Mucosa of rectum (tissue), 2 donors: ENCODE measurements at regions not wholly inside any gene's neighbourhood (a gene's known extent, or its start where the extent isn't known, plus 50 kb on each side); places are given as distances from the start of the nearest gene placed in this dataset.

Experiments used
- H3K27ac ChIP-seq, 2 donors: one replicate each; pipeline ENCODE4 v1.7.0; 2013; ENCODE audit warnings: inconsistent platforms in 2 of 2, low read depth in 2 of 2, low read length in 2 of 2
- H3K27me3 ChIP-seq, 2 donors: one replicate each; pipeline ENCODE4 v1.7.0; 2013; ENCODE audit warnings: low read length in 2 of 2; ENCODE audit not compliant: control insufficient read depth in 2 of 2, insufficient read depth in 2 of 2
- H3K36me3 ChIP-seq, 2 donors: one replicate each; pipeline ENCODE4 v1.7.0; 2013; ENCODE audit warnings: low read length in 2 of 2; ENCODE audit not compliant: control insufficient read depth in 2 of 2, insufficient read depth in 2 of 2
- H3K4me1 ChIP-seq, 2 donors: one replicate each; pipeline ENCODE4 v1.7.0; 2013; ENCODE audit warnings: low read length in 2 of 2, mild to moderate bottlenecking in 1 of 2; ENCODE audit not compliant: control insufficient read depth in 2 of 2, insufficient read depth in 2 of 2
- H3K4me3 ChIP-seq, 2 donors: one replicate each; pipeline ENCODE4 v1.7.0; 2013; ENCODE audit warnings: low read length in 2 of 2
- H3K9ac ChIP-seq, 2 donors: one replicate each; pipeline ENCODE4 v1.7.0; 2013; ENCODE audit warnings: low read length in 2 of 2, low read depth in 1 of 2, mild to moderate bottlenecking in 1 of 2
- H3K9me3 ChIP-seq, 2 donors: one replicate each; pipeline ENCODE4 v1.7.0; 2013; ENCODE audit warnings: low read length in 2 of 2; ENCODE audit not compliant: control insufficient read depth in 2 of 2
- donor health status: healthy.
- donor health status: Normal muscosa, but diverticular disease.

- Histone ChIP-seq H3K36me3 (no peaks in the 10 kb centered on the region), H3K9ac (no peak overlapping the region), H3K4me1 (no peaks in the 10 kb centered on the region), H3K27me3 (no peaks in the 10 kb centered on the region), H3K27ac (no peak overlapping the region), H3K9me3 (no peaks in the 10 kb centered on the region), H3K4me3 (no peak overlapping the region)
These were observed 886.2 kb upstream of the MGAT4C start for GRCh38 chr12:87142342-87142741.

- H3K9me3 ChIP-seq: no peaks in the 10 kb centered on the region
- no peaks in the 10 kb centered on the region for H3K27me3 ChIP-seq
- no peak overlapping the region for H3K27ac ChIP-seq
- H3K4me1 ChIP-seq: no peaks in the 10 kb centered on the region
- no peak overlapping the region for H3K4me3 ChIP-seq
- H3K36me3 ChIP-seq: no peaks in the 10 kb centered on the region
- H3K9ac ChIP-seq: no peak overlapping the region
These were observed 884.9 kb upstream of the MGAT4C start for GRCh38 chr12:87141091-87141490.

GRCh38 chr12:87140262-87140661 lies 884.1 kb upstream of the MGAT4C start:
- Histone ChIP-seq H3K36me3 (no peaks in the 10 kb centered on the region), H3K4me3 (no peak overlapping the region), H3K9me3 (no peaks in the 10 kb centered on the region), H3K27ac (no peak overlapping the region), H3K27me3 (no peaks in the 10 kb centered on the region), H3K4me1 (no peaks in the 10 kb centered on the region), H3K9ac (no peak overlapping the region)

- no peak overlapping the region for H3K27ac ChIP-seq
- no peaks in the 10 kb centered on the region for H3K9me3 ChIP-seq
- H3K36me3 ChIP-seq: no peaks in the 10 kb centered on the region
- no peaks in the 10 kb centered on the region for H3K27me3 ChIP-seq
- no peak overlapping the region for H3K9ac ChIP-seq
- H3K4me1 ChIP-seq: no peaks in the 10 kb centered on the region
- no peak overlapping the region for H3K4me3 ChIP-seq
These were observed 881.0 kb upstream of the MGAT4C start for GRCh38 chr12:87137220-87137619.

- Histone ChIP-seq H3K27me3 (no peaks in the 10 kb centered on the region), H3K9ac (no peak overlapping the region)
These were observed 880.3 kb upstream of the MGAT4C start for GRCh38 chr12:87136330-87136976.

GRCh38 chr12:87127272-87127671 lies 871.1 kb upstream of the MGAT4C start:
- H3K27ac ChIP-seq: no peak overlapping the region
- H3K4me1 ChIP-seq: no peaks in the 10 kb centered on the region
- H3K9ac ChIP-seq: no peak overlapping the region
- H3K36me3 ChIP-seq: no peaks in the 10 kb centered on the region
- H3K9me3 ChIP-seq: peaks cover 0 to 3% of the 10 kb centered on the region in 2 donors
- no peaks in the 10 kb centered on the region for H3K27me3 ChIP-seq
- no peak overlapping the region for H3K4me3 ChIP-seq

More at GRCh38 chr12:87136330-87136976, 880.3 kb upstream of the MGAT4C start:
- Histone ChIP-seq H3K36me3 (no peaks in the 10 kb centered on the region), H3K4me1 (no peaks in the 10 kb centered on the region), H3K27ac (no peak overlapping the region), H3K4me3 (no peak overlapping the region), H3K9me3 (no peaks in the 10 kb centered on the region)

GRCh38 chr12:87121896-87122295 lies 865.7 kb upstream of the MGAT4C start:
- H3K9ac ChIP-seq: no peak overlapping the region

GRCh38 chr12:87120440-87120839 lies 864.2 kb upstream of the MGAT4C start:
- Histone ChIP-seq H3K36me3 (no peaks in the 10 kb centered on the region), H3K9me3 (peaks cover 0 to 3% of the 10 kb centered on the region in 2 donors), H3K4me1 (no peaks in the 10 kb centered on the region), H3K27ac (no peak overlapping the region), H3K27me3 (no peaks in the 10 kb centered on the region), H3K9ac (no peak overlapping the region), H3K4me3 (no peak overlapping the region)

More at GRCh38 chr12:87121896-87122295, 865.7 kb upstream of the MGAT4C start:
- H3K4me3 ChIP-seq: no peak overlapping the region
- H3K27ac ChIP-seq: no peak overlapping the region
- no peaks in the 10 kb centered on the region for H3K4me1 ChIP-seq
- H3K27me3 ChIP-seq: no peaks in the 10 kb centered on the region
- no peaks in the 10 kb centered on the region for H3K36me3 ChIP-seq
- H3K9me3 ChIP-seq: peaks cover 0 to 3% of the 10 kb centered on the region in 2 donors

- Histone ChIP-seq H3K9me3 (peaks cover 0 to 3% of the 10 kb centered on the region in 2 donors), H3K36me3 (no peaks in the 10 kb centered on the region), H3K4me3 (no peak overlapping the region), H3K9ac (no peak overlapping the region), H3K27me3 (no peaks in the 10 kb centered on the region), H3K27ac (no peak overlapping the region), H3K4me1 (no peaks in the 10 kb centered on the region)
These were observed 863.5 kb upstream of the MGAT4C start for GRCh38 chr12:87119713-87120112.

GRCh38 chr12:87117526-87117925 lies 861.3 kb upstream of the MGAT4C start:
- Histone ChIP-seq H3K27ac (no peak overlapping the region), H3K4me3 (no peak overlapping the region)

More at GRCh38 chr12:87117526-87117925, 861.3 kb upstream of the MGAT4C start:
- no peaks in the 10 kb centered on the region for H3K36me3 ChIP-seq
- no peak overlapping the region for H3K9ac ChIP-seq
- H3K27me3 ChIP-seq: no peaks in the 10 kb centered on the region
- H3K9me3 ChIP-seq: no peaks in the 10 kb centered on the region
- H3K4me1 ChIP-seq: no peaks in the 10 kb centered on the region
